KOPT-K1 (cell line): ENCODE measurements at regions not wholly inside any gene's neighbourhood (a gene's known extent, or its start where the extent isn't known, plus 50 kb on each side); places are given as distances from the start of the nearest gene placed in this dataset.
"Not testable (repeated sequence)": the region's sequence is repeated elsewhere in the genome, so short reads cannot be mapped to it uniquely, and the experiment has no call there.

ENCODE experiments used
- H3K27ac ChIP-seq: fragments of 200-600 bp; sonication (generic); 2 replicates; pipeline ENCODE4 v1.5.1; 2016; ENCODE audit warnings: antibody characterized with exemption, mild to moderate bottlenecking, low read depth, low read length; ENCODE audit not compliant: poor library complexity, severe bottlenecking
- H3K36me3 ChIP-seq: fragments of 200-600 bp; sonication (generic); 2 replicates; pipeline ENCODE4 v1.5.1; 2017; ENCODE audit warnings: antibody characterized with exemption, mild to moderate bottlenecking, low read length, moderate library complexity; ENCODE audit not compliant: insufficient read depth
- H3K9me3 ChIP-seq: fragments of 200-600 bp; sonication (generic); 2 replicates; pipeline ENCODE4 v1.5.1; 2017; ENCODE audit warnings: antibody characterized with exemption, low read length, mild to moderate bottlenecking; ENCODE audit not compliant: insufficient read depth, poor library complexity, severe bottlenecking

DNA sequence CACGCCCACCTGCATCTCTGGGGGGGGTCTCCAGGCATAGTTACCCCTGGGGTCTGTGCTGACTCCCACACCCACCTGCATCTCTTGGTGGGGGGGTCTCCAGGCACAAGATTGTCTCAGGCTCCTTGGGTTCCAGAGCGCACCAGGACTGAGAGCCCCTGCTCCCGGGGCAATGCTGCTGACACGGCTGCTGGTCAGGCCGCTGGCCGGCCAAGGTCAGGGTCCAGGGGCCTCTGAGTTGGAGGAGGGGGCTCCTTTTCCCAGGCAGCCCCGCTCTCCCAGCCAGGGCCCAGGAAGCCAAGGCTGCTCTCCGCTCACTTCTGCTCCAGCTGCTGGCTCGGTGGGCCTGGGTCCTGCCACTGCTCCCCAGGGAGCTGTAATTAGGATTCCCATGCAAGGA, 77.3 kb upstream of the SFSWAP start:
- not testable (repeated sequence) for H3K27ac ChIP-seq, H3K9me3 ChIP-seq, H3K36me3 ChIP-seq

DNA sequence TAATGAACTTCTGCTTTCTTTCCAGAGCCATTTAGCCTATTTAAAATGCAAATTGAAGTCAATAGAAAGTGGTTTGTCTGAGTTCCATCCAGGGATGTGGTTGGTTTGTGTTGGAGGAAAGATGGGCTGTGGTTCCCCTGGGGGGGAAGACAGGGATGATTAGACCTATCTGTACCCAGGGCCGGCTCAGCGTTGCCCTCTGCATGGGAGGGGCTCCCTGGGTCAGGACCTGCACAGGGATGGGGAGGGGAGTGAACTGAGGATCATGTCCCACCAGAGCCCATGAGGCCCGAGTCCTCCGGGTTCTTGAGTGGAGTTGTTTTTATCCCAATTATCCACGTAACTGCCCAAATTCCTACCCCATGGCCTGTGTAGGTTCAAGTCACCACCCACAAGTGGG, 76.9 kb upstream of the SFSWAP start:
- Histone ChIP-seq H3K27ac (no peak overlapping the region), H3K9me3 (no peaks in the 10 kb centered on the region), H3K36me3 (no peaks in the 10 kb centered on the region)

DNA sequence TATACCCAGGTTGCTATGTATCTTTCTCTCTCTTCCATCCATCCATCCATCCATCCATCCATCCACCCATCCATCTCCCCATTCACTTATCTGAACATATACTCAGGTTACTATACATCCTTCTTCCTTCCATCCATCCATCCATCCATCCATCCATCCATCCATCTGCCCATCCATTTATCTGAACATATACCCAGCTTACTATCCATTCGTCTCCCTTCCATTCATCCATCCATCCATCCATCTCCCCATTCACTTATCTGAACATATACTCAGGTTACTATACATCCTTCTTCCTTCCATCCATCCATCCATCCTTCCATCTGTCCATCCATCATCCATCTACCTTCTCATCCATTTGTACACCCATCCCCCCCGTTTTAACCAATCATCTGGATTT, 75.9 kb upstream of the SFSWAP start:
- H3K36me3 ChIP-seq, H3K27ac ChIP-seq, H3K9me3 ChIP-seq: not testable (repeated sequence)

DNA sequence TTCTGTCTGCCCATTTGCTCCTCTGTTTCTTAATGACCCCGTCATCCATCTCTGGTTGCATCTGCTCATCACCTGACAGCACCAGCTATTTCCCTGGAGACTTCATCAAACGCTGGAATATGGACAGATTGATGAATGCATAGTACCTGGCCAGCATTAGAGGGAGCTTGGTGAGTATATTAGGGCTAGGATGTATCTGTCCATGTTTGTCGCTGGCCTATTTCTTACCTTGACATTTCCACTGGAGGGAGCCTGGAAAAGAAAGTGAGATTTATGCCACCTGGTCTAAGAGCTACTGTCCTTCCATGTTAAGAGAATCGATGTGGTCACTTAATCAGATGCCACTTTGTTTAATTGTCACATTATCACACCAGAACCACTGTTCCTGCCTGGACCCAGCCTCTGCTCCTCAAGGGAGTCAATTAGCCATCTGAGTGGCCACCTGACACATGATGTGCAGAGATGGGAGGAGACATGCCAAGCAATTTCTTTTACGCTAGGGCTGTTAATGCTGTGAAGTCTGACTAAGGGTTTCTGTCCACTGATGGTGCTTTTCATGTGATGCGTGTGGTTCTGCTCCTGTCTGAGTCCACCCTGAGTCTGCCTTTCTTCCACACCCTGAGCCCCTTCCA, 75.3 kb upstream of the SFSWAP start:
- H3K9me3 ChIP-seq, result no peaks in the 10 kb centered on the region
- H3K36me3 ChIP-seq, result no peaks in the 10 kb centered on the region
- H3K27ac ChIP-seq, result no peak overlapping the region

DNA sequence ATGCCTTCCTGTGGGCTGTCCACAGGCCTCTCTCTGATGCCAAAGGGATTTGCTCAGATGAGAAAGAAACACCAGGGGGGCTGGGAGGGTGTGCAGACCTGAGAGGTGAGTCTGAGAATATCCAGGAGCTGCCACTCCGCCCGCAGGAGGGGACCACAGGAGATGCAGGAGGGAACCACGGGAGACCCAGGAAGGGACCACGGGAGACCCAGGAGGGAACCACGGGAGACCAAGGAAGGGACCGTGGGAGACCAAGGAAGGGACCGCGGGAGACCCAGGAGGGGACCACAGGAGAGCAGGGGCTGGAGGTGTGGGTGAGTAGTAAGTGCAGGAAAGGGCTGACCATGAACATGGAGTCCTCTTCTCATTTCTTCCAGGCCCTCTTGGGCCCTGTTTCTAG, 74.6 kb upstream of the SFSWAP start:
- Histone ChIP-seq H3K9me3 (no peaks in the 10 kb centered on the region), H3K27ac (no peak overlapping the region), H3K36me3 (no peaks in the 10 kb centered on the region)

DNA sequence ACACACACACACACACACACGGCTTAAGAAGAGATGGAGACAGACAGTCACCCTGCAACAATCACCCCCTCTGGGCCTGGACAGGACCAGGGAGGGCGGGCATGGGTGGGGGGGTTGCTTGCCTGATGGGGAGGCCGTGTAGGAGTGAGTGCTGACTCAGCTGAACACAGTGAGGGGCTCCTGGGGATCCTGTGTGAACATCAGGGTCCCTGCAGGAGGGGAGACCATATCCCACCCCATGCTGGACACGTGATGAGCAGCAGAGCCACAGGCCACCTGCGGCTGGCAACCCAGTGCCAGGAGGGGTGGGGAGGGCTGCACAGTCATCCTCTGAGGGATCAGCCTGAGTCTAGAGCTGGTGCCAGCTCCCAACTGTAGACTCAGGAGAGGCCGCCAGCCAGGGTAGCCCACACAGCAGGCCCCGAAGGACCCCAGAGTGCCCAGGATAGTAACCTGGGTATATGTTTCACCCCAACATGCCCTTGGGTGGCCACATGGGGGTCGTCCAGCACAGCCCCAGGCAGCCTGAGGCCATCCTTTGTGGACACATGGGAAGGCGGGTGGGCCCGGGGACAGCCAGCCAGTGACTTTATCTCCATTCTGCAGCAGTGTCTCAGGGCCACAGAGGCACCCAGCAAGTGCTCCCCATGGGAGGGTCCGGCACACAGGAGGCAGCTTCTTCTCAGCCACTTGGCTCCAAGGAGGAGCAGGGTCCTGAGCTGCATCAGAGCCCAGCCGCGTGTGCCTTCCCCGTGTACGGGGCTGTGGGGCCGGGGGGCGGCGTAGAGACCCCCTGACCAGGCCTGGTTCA, 73.7 kb upstream of the SFSWAP start:
- H3K36me3 ChIP-seq, result no peaks in the 10 kb centered on the region
- no peak overlapping the region for H3K27ac ChIP-seq
- no peaks in the 10 kb centered on the region for H3K9me3 ChIP-seq

DNA sequence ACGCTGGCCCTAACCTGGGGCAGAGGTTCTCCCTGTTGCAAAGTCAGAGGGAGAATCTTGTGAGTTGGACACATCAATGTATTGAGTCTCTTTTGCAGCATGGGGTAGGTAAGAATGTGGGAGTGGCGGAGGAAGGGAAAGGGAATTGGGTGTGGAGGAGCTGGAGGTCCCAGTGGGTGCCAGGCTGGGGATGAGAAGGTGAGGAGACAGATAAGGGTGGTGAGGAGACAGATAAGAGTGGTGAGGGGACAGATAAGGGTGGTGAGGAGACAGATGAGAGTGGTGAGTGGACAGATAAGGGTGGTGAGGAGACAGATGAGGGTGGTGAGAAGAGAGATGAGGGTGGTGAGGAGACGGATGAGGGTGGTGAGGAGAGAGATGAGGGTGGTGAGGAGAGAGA, 72.9 kb upstream of the SFSWAP start:
- H3K9me3 ChIP-seq, result no peaks in the 10 kb centered on the region
- no peak overlapping the region for H3K27ac ChIP-seq
- no peaks in the 10 kb centered on the region for H3K36me3 ChIP-seq

DNA sequence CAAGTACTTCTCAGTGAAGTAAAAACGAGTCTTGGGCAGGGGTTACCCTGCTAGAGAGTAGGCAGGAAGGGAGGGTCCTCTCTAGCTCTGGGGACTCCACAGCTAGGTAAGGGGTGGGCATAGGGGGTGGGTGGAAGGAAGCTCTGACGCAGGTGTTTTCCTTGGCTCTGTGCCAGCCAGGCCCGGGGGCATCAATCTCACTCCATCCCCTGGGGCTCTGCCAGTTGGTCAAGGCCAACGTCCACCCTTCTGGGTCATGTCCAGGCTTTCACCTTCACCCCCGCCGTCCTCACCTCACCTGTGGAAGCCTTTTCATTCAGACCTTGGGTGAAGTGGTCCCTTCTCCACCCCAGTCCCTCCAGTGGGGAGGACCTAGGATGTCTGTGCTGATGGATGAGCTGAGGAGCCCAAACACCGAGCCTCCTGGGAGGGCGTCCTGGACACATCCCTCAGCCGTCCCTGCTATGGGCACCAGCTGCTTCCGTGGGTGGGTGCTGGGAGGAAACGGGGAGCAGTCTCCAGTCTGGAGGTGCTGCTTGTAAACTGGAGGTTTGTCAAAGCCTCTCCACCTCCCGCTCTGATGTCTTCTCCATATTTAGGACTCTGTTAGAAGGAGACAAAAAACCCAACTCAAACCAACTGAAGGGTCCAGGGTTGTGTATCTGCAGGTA, 71.5 kb upstream of the SFSWAP start:
- Histone ChIP-seq H3K27ac (no peak overlapping the region), H3K36me3 (no peaks in the 10 kb centered on the region), H3K9me3 (no peaks in the 10 kb centered on the region)

DNA sequence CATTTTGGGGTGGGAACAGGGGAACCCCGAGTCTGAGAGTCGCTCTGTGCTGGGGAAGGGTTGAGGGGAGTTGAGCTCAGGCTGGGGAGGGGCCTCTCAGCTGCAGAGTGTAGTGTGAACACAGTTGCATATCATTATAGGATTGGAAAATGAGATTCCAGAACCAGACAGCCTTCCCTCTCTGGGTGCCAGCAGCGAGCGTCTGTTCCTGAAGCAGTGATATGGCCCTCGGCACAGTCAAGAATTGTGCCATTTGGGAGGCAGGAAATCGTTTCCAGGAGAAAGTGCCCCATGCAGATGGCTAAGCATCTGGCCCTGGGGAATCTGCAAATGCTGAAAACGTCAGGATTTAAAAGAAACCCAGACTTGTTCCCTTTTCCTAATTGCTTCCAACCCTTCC, 70.4 kb upstream of the SFSWAP start:
- no peak overlapping the region for H3K27ac ChIP-seq
- H3K9me3 ChIP-seq, result no peaks in the 10 kb centered on the region
- no peaks in the 10 kb centered on the region for H3K36me3 ChIP-seq

DNA sequence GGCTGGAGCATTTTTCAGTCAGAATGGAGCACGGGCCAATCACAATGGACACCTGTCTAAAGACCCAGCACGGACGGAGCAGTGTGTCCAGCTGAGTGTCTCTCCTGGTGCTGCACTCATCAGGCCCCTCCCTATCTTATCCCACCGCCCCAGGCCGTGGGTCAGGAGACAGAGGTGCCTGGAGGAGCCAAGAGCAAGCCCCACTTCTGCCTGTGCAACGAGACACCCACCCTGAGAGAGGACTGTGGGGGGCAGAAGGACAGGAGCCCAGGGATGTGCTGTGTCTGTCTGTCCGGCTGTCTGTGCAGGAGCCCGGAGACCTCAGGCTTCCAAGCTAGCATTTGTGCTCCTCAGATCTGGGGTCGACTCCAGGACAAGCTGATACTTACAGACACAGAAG, 69.6 kb upstream of the SFSWAP start:
- Histone ChIP-seq H3K27ac (no peak overlapping the region), H3K9me3 (no peaks in the 10 kb centered on the region), H3K36me3 (no peaks in the 10 kb centered on the region)

DNA sequence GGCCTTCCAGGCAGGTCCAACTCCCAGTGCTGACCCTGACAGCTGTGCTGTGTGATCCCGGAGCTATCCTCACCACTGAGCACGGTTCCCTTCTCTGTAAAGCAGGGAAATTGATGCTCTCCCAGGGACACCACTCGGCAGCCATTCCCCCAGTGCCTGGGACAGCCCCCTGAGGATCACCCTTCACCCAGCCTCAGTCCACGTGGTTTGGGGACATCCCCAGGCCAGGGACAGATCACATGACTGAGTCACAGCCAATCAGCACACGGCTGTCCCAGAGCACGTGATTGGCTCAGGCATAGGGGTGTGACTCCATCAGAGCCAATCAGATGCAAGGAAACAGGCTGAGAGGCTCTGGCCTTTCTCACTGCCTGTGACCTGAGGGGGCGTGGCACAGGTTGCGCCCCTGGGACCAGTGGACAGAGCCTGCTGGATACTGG, 68.8 kb upstream of the SFSWAP start:
- H3K9me3 ChIP-seq, result no peaks in the 10 kb centered on the region
- no peaks in the 10 kb centered on the region for H3K36me3 ChIP-seq
- H3K27ac ChIP-seq, result no peak overlapping the region

DNA sequence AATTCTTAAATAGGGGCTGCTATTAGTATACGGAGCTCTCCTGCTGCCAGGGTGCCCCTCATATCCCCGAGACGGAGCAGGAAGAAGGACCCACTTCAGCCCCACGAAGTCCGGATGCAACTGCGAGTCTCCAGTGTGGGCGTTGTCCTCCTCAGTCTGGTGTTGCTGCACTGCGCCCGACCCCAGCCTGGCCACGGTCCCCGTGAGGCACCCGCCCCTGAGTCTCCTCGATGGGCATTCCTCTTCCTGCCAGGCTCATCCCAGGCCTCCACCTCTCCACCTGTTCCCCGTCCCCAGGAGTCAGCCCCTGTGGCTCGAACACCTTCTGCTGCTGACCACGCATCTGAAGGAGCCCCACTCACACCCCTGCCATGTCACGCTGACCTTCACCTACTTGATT, 68.1 kb upstream of the SFSWAP start:
- Histone ChIP-seq H3K36me3 (no peaks in the 10 kb centered on the region), H3K9me3 (no peaks in the 10 kb centered on the region), H3K27ac (no peak overlapping the region)

DNA sequence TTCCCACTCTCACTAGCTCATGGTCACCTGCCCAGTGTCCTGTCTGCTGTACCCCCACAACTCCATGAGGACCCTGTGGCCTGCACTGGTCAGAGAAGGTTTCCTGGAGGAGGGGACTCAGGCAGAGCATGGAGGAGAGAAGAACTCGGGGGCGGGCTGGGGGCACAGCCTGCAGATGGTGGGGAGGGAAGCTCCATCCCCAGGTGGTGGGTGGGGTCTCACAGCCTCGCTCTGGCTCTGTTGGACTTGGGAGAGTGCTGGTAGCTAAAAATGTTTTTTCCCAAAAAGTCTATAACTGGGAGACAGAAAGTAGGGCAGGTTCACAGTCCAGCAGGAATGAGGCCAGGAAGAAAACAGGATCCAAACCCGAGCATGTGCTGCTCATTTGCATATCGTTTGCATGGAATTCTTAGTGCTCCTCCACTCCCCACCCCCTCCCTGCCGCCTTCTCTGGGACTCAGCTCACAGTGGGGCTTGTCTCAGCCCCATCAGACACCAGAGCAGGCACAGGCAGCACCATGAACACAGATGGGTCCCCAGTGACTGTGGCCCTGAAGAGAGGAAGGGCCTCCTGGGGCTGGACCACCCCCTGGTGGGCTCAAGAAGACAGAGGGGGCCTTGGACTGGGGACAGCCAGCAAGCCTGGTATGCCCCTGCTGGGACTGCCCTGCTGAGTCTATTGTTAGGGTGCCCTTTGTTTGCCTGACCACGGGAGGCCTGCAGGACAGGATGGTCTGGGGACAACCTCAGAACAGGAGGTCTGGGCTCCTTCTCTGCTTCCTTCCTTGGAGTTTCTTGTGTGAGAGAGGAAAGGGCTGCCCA, 67.0 kb upstream of the SFSWAP start:
- no peak overlapping the region for H3K27ac ChIP-seq
- H3K36me3 ChIP-seq, result no peaks in the 10 kb centered on the region
- H3K9me3 ChIP-seq, result no peaks in the 10 kb centered on the region

DNA sequence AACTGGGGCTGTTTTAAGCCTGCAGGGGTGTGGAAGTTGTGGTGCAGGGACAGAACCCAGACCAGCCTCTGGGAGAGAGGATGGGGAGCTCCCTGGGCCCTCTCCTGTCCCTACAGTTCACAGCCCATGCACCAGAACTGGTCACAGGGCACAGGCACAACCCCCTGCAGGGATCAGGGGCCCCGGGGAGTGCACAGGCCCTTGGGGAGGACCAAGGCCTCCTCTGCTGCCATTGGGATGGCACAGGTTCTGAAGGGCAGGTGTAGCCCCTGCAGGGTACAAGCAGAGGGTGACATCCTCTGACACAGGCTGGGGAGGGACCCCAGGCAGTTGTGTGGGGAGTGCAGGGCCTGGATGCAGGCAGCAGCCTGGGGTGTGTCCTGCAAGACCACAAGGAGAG, 66.4 kb upstream of the SFSWAP start:
- no peaks in the 10 kb centered on the region for H3K9me3 ChIP-seq
- no peaks in the 10 kb centered on the region for H3K36me3 ChIP-seq
- H3K27ac ChIP-seq, result no peak overlapping the region

DNA sequence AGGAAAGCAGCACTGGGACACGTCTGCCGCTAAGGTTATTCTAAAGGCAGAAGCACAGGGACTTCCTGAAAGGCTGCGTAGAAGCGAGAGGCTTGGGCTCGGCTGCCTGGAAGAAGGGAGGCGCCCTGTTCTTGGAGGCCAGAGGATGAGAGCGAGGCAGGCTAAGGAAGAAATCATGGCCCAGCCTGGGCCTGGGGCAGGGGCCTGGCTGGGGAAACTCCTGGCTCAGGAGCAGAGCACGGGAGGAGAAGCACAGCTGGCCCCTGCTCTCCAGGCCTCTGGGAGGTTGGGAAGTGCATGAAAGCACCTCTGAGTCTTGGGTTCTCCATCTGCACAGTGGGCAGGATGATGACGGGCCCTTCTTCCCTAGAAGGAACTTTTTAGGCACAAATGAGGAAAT, 66.0 kb upstream of the SFSWAP start:
- not testable (repeated sequence) for H3K27ac ChIP-seq

More for the DNA sequence above, 66.0 kb upstream of the SFSWAP start:
- not testable (repeated sequence) for H3K36me3 ChIP-seq, H3K9me3 ChIP-seq
